H9 (cell line): ENCODE measurements at regions not wholly inside any gene's neighbourhood (a gene's known extent, or its start where the extent isn't known, plus 50 kb on each side); places are given as distances from the start of the nearest gene placed in this dataset.

Experiments
- DNase-seq: peaks from one replicate; pipeline ENCODE4 v3.0.0-alpha.2; 2017
- H2AFZ ChIP-seq: one replicate; pipeline ENCODE4 v1.6.1; 2013; ENCODE audit warnings: mild to moderate bottlenecking, low read length, control low read depth, moderate library complexity
- H2AK5ac ChIP-seq: 2 replicates; pipeline ENCODE4 v1.6.1; 2013; ENCODE audit warnings: low read length, control low read depth, mixed read lengths; ENCODE audit not compliant: insufficient read length
- H2BK120ac ChIP-seq: one replicate; pipeline ENCODE4 v1.6.1; 2013; ENCODE audit warnings: low read depth, mild to moderate bottlenecking, low read length, control low read depth, inconsistent platforms; ENCODE audit not compliant: poor library complexity, severe bottlenecking
- H2BK12ac ChIP-seq: 2 replicates; pipeline ENCODE4 v1.6.1; 2013; ENCODE audit warnings: low read length, control low read depth, mixed read lengths, low read depth; ENCODE audit not compliant: insufficient read length
- H2BK15ac ChIP-seq: 2 replicates; pipeline ENCODE4 v1.6.1; 2013; ENCODE audit warnings: low read depth, low read length, control low read depth
- H2BK20ac ChIP-seq: one replicate; pipeline ENCODE4 v1.6.1; 2013; ENCODE audit warnings: low read depth, mild to moderate bottlenecking, low read length, control low read depth, inconsistent platforms; ENCODE audit not compliant: poor library complexity, severe bottlenecking
- H2BK5ac ChIP-seq: 2 replicates; pipeline ENCODE4 v1.6.1; 2013; ENCODE audit warnings: low read length, control low read depth, mixed read lengths; ENCODE audit not compliant: insufficient read length
- H3K14ac ChIP-seq: 2 replicates; pipeline ENCODE4 v1.6.1; 2013; ENCODE audit warnings: low read length, control low read depth; ENCODE audit not compliant: insufficient read depth
- H3K18ac ChIP-seq: 2 replicates; pipeline ENCODE4 v1.6.1; 2013; ENCODE audit warnings: low read depth, mild to moderate bottlenecking, mixed read lengths, low read length, control low read depth; ENCODE audit not compliant: insufficient read length
- H3K23ac ChIP-seq: 2 replicates; pipeline ENCODE4 v1.6.1; 2013; ENCODE audit warnings: low read length, control low read depth, mixed read lengths, low read depth; ENCODE audit not compliant: insufficient read length
- H3K23me2 ChIP-seq: 2 replicates; pipeline ENCODE4 v1.6.1; 2013; ENCODE audit warnings: low read depth, mild to moderate bottlenecking, mixed read lengths, low read length, control low read depth; ENCODE audit not compliant: insufficient read length, poor library complexity, severe bottlenecking
- H3K27ac ChIP-seq: 2 replicates; pipeline ENCODE4 v1.5.1; 2013; ENCODE audit warnings: low read length, control low read depth, mixed read lengths, low read depth; ENCODE audit not compliant: insufficient read length
- H3K27me3 ChIP-seq: 2 replicates; pipeline ENCODE4 v1.6.1; 2013; ENCODE audit warnings: low read length, control low read depth, inconsistent platforms; ENCODE audit not compliant: insufficient read depth
- H3K4ac ChIP-seq: 2 replicates; pipeline ENCODE4 v1.6.1; 2013; ENCODE audit warnings: low read depth, mild to moderate bottlenecking, control low read depth, inconsistent platforms, low read length, moderate library complexity
- H3K4me1 ChIP-seq: 2 replicates; pipeline ENCODE4 v1.6.1; 2013; ENCODE audit warnings: low read length, control low read depth, inconsistent platforms; ENCODE audit not compliant: insufficient read depth
- H3K4me2 ChIP-seq: 2 replicates; pipeline ENCODE4 v1.6.1; 2013; ENCODE audit warnings: low read length, control low read depth, mixed read lengths; ENCODE audit not compliant: insufficient read length, insufficient read depth
- H3K56ac ChIP-seq: 2 replicates; pipeline ENCODE4 v1.6.1; 2013; ENCODE audit warnings: low read depth, mild to moderate bottlenecking, mixed read lengths, low read length, control low read depth; ENCODE audit not compliant: insufficient read length
- H3K79me1 ChIP-seq: 2 replicates; pipeline ENCODE4 v1.6.1; 2013; ENCODE audit warnings: low read depth, mild to moderate bottlenecking, moderate library complexity, low read length, control low read depth, inconsistent platforms; ENCODE audit not compliant: insufficient read depth, poor library complexity, severe bottlenecking
- H3K79me2 ChIP-seq: 2 replicates; pipeline ENCODE4 v1.6.1; 2013; ENCODE audit warnings: low read length, control low read depth, inconsistent platforms; ENCODE audit not compliant: insufficient read depth
- H3K9ac ChIP-seq: 2 replicates; pipeline ENCODE4 v1.6.1; 2013; ENCODE audit warnings: low read length, control low read depth, mixed read lengths; ENCODE audit not compliant: insufficient read length; ENCODE audit errors: extremely low read depth
- H3K9me3 ChIP-seq: one replicate; pipeline ENCODE4 v1.6.1; 2013; ENCODE audit warnings: low read depth, low read length, inconsistent platforms; ENCODE audit not compliant: control insufficient read depth
- H3T11ph ChIP-seq: one replicate; pipeline ENCODE4 v1.6.1; 2013; ENCODE audit warnings: mild to moderate bottlenecking, low read length, control low read depth, inconsistent platforms
- H4K20me1 ChIP-seq: one replicate; pipeline ENCODE4 v1.6.1; 2013; ENCODE audit not compliant: control insufficient read depth, insufficient read length, insufficient read depth
- H4K5ac ChIP-seq: 2 replicates; pipeline ENCODE4 v1.6.1; 2013; ENCODE audit warnings: low read depth, mild to moderate bottlenecking, mixed read lengths, low read length, control low read depth; ENCODE audit not compliant: insufficient read length
- H4K8ac ChIP-seq: replicated peaks from 2 replicates; pipeline ENCODE4 v1.6.1; 2013; ENCODE audit warnings: low read length, control low read depth, mixed read lengths, low read depth; ENCODE audit not compliant: insufficient read length
- H4K91ac ChIP-seq: 2 replicates; pipeline ENCODE4 v1.6.1; 2013; ENCODE audit warnings: low read depth, mild to moderate bottlenecking, moderate library complexity, mixed read lengths, low read length, control low read depth; ENCODE audit not compliant: insufficient read length
- H3K27ac Mint-ChIP-seq, 3 experiments: 2 replicates in 2 of 3; 3 replicates in 1 of 3; pipeline ENCODE4 v1.8.0; 2020 to 2021; ENCODE audit warnings: mixed read lengths in 3 of 3, mild to moderate bottlenecking in 1 of 3, moderate library complexity in 1 of 3
- H3K27me3 Mint-ChIP-seq: 2 replicates; pipeline ENCODE4 v1.8.0; 2021; ENCODE audit warnings: low read depth, mild to moderate bottlenecking, moderate library complexity, mixed read lengths
- H3K36me3 Mint-ChIP-seq, 3 experiments: 2 replicates in 2 of 3; 3 replicates in 1 of 3; pipeline ENCODE4 v1.8.0; 2020 to 2021; ENCODE audit warnings: low read depth in 3 of 3, mixed read lengths in 3 of 3; ENCODE audit not compliant: insufficient read depth in 1 of 3
- H3K4me1 Mint-ChIP-seq, 2 experiments: 2 replicates each; pipeline ENCODE4 v1.8.0; 2020; ENCODE audit warnings: mixed read lengths in 2 of 2
- H3K4me3 Mint-ChIP-seq, 2 experiments: 2 replicates in 1 of 2; 3 replicates in 1 of 2; pipeline ENCODE4 v1.8.0; 2020 to 2021; ENCODE audit warnings: mild to moderate bottlenecking in 2 of 2, mixed read lengths in 2 of 2, moderate library complexity in 1 of 2
- H3K9me3 Mint-ChIP-seq, 2 experiments: 2 replicates in 1 of 2; 3 replicates in 1 of 2; pipeline ENCODE4 v1.8.0; 2020; ENCODE audit warnings: mild to moderate bottlenecking in 2 of 2, mixed read lengths in 2 of 2, moderate library complexity in 1 of 2
- WGBS: extraction: QIAGEN DNeasy Blood & Tissue Kit; methylation state at CpG from one replicate; pipeline ENCODE4 v1.1.7; 2013; ENCODE audit warnings: missing lambda C conversion rate, low lambda C conversion rate, mixed read lengths; ENCODE audit not compliant: insufficient read length; ENCODE audit errors: extremely low coverage; 5-methylcytosine and 5-hydroxymethylcytosine counted together
- TF ChIP-seq, protein P1 (sequence below): fragments of 200-600 bp; sonication (generic); conservative IDR thresholded peaks from 3 replicates; pipeline ENCODE4 v1.8.0; 2021; ENCODE audit warnings: antibody characterized with exemption, mild to moderate bottlenecking

DNA sequence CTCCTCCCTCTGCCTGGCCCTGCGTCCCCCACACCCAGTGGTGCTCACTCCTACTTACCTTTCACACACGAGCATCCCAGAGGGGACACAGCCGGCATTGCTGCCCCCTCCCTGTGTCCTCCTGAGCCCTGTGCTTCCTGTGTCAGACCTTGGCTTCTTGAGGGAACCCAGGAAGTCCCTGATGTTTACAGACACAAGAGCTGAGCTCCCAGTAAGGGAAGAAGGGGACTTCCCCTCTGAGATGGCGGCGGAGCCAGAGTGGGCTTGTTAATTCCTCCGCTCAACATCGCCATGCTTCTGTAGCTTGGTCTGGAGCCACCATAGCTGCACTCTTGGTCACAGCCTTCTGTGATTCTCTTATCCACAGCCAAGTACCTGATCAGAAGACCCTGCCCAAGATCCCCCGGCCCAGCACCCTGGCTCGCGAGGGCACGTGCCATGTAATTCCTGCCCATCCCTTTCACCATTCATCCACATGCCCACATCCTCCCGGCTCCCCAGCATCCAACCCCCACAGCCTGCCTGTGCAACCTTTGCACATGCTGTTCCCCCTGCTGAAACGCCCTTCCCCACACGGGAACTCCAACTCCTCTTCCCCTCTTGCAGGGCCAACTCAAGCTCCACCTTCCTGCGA, 127.4 kb upstream of the FOXF1 start:
- Histone ChIP-seq H3K4ac (no peak overlapping the region), H3K23ac (no peak overlapping the region), H3K79me1 (no peaks in the 10 kb centered on the region), H4K20me1 (no peaks in the 10 kb centered on the region), H3K27me3 (no peaks in the 10 kb centered on the region), H4K91ac (no peak overlapping the region), H2AK5ac (no peak overlapping the region), H3K23me2 (no peaks in the 10 kb centered on the region), H3K14ac (no peak overlapping the region), H3K4me2 (no peak overlapping the region), H2BK15ac (no peak overlapping the region), H2BK12ac (no peak overlapping the region), H2BK20ac (no peak overlapping the region), H4K8ac (no peak overlapping the region), H4K5ac (no peak overlapping the region), H3K18ac (no peak overlapping the region), H3K79me2 (no peaks in the 10 kb centered on the region), H3T11ph (no peak overlapping the region), H3K9ac (no peak overlapping the region), H2BK5ac (no peak overlapping the region), H3K9me3 (no peaks in the 10 kb centered on the region), H2BK120ac (no peak overlapping the region), H3K56ac (no peak overlapping the region), H3K27ac (no peak overlapping the region), H3K4me1 (0 out of 2 replicates have a peak, but pooled peaks cover 3% of the 10 kb centered on the region), H2AFZ (no peak overlapping the region)
- Mint-ChIP-seq H3K27me3 (peaks cover 3% of the 10 kb centered on the region; the same call in 1 of the 2 replicates), H3K4me3 (no peak overlapping the region), H3K36me3 (no peaks in the 10 kb centered on the region), H3K4me1 (peaks cover 12 to 35% of the 10 kb centered on the region in 2 experiments), H3K27ac (no peak overlapping the region), H3K9me3 (no peaks in the 10 kb centered on the region; a peak in 1 of 5 replicates)
- no peak for DNase-seq
- TF ChIP-seq, protein P1, sequence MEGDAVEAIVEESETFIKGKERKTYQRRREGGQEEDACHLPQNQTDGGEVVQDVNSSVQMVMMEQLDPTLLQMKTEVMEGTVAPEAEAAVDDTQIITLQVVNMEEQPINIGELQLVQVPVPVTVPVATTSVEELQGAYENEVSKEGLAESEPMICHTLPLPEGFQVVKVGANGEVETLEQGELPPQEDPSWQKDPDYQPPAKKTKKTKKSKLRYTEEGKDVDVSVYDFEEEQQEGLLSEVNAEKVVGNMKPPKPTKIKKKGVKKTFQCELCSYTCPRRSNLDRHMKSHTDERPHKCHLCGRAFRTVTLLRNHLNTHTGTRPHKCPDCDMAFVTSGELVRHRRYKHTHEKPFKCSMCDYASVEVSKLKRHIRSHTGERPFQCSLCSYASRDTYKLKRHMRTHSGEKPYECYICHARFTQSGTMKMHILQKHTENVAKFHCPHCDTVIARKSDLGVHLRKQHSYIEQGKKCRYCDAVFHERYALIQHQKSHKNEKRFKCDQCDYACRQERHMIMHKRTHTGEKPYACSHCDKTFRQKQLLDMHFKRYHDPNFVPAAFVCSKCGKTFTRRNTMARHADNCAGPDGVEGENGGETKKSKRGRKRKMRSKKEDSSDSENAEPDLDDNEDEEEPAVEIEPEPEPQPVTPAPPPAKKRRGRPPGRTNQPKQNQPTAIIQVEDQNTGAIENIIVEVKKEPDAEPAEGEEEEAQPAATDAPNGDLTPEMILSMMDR: no peak
- WGBS: no CpG with 5 or more reads among the region's 15 CpGs
